GM19397 (cell line): ENCODE measurements at regions not wholly inside any gene's neighbourhood (a gene's known extent, or its start where the extent isn't known, plus 50 kb on each side); places are given as distances from the start of the nearest gene placed in this dataset.

ENCODE experiments used
- ATAC-seq: cut with Tn5 transposase; IDR thresholded peaks from one replicate; pipeline ENCODE4 v1.9.1; 2021; ENCODE audit warnings: mild to moderate bottlenecking, moderate library complexity; ENCODE audit not compliant: unreplicated experiment

GRCh38 chr7:85464042-85464651 lies 277.3 kb upstream of the SEMA3D start:
- no peak for ATAC-seq

GRCh38 chr7:85462671-85463070 lies 275.8 kb upstream of the SEMA3D start:
- ATAC-seq, result no peak

GRCh38 chr7:85457911-85458310 lies 271.1 kb upstream of the SEMA3D start:
- no peak for ATAC-seq

- ATAC-seq, result no peak
Observed at GRCh38 chr7:85456254-85456653, 269.4 kb upstream of the SEMA3D start.

- no peak for ATAC-seq
Observed at GRCh38 chr7:85454904-85455303, 268.0 kb upstream of the SEMA3D start.

- no peak for ATAC-seq
Observed at GRCh38 chr7:85452674-85453073, 265.8 kb upstream of the SEMA3D start.

GRCh38 chr7:85449478-85449877 lies 262.6 kb upstream of the SEMA3D start:
- no peak for ATAC-seq

GRCh38 chr7:85447004-85447403 lies 260.1 kb upstream of the SEMA3D start:
- no peak for ATAC-seq

GRCh38 chr7:85426487-85426960 lies 239.7 kb upstream of the SEMA3D start:
- no peak for ATAC-seq

- no peak for ATAC-seq
Observed at GRCh38 chr7:85424298-85424697, 237.4 kb upstream of the SEMA3D start.

- ATAC-seq, result no peak
Observed at GRCh38 chr7:85423209-85423895, 236.5 kb upstream of the SEMA3D start.

- ATAC-seq, result no peak
Observed at GRCh38 chr7:85415743-85416142, 228.9 kb upstream of the SEMA3D start.

- no peak for ATAC-seq
Observed at GRCh38 chr7:85413718-85414117, 226.9 kb upstream of the SEMA3D start.

- no peak for ATAC-seq
Observed at GRCh38 chr7:85412912-85413311, 226.1 kb upstream of the SEMA3D start.

- no peak for ATAC-seq
Observed at GRCh38 chr7:85407391-85407790, 220.5 kb upstream of the SEMA3D start.

GRCh38 chr7:85405016-85405902 lies 218.4 kb upstream of the SEMA3D start:
- no peak for ATAC-seq

GRCh38 chr7:85396676-85397075 lies 209.8 kb upstream of the SEMA3D start:
- no peak for ATAC-seq

- no peak for ATAC-seq
Observed at GRCh38 chr7:85392789-85393188, 205.9 kb upstream of the SEMA3D start.

GRCh38 chr7:85392326-85392725 lies 205.5 kb upstream of the SEMA3D start:
- no peak for ATAC-seq

GRCh38 chr7:85386460-85386859 lies 199.6 kb upstream of the SEMA3D start:
- ATAC-seq, result no peak

- ATAC-seq, result no peak
Observed at GRCh38 chr7:85384392-85384791, 197.5 kb upstream of the SEMA3D start.

GRCh38 chr7:85381212-85381611 lies 194.4 kb upstream of the SEMA3D start:
- ATAC-seq, result no peak
